SK-N-SH treated with all-trans-retinoic acid at 6 μM for 48 hours (cell line): ENCODE measurements at regions not wholly inside any gene's neighbourhood (a gene's known extent, or its start where the extent isn't known, plus 50 kb on each side); places are given as distances from the start of the nearest gene placed in this dataset.

Source experiments
- ATAC-seq: fragments of 200-7000 bp; cut with Tn5 transposase; 3 replicates; pipeline ENCODE4 v1.9.1; 2020; ENCODE audit warnings: mild to moderate bottlenecking, moderate library complexity
- ARNTL ChIP-seq: fragments of 450-650 bp; formaldehyde crosslinking; IDR thresholded peaks from 2 replicates; pipeline ENCODE4 v1.5.0; 2020; ENCODE audit warnings: low read depth, mild to moderate bottlenecking, moderate library complexity, borderline replicate concordance
- BACH2 ChIP-seq: fragments of 250-450 bp; sonication (Bioruptor Pico); IDR thresholded peaks from 2 replicates; pipeline ENCODE4 v1.9.0; 2021; ENCODE audit warnings: mild to moderate bottlenecking, borderline replicate concordance
- CSDC2 ChIP-seq: fragments of 250-450 bp; sonication (Bioruptor Pico); IDR thresholded peaks from 2 replicates; pipeline ENCODE4 v1.5.0; 2020; ENCODE audit warnings: mild to moderate bottlenecking, moderate library complexity
- ESRRG ChIP-seq: fragments of 250-450 bp; sonication (Bioruptor Pico); IDR thresholded peaks from 2 replicates; pipeline ENCODE4 v1.6.1; 2021; ENCODE audit warnings: mild to moderate bottlenecking
- ISL1 ChIP-seq: fragments of 250-450 bp; sonication (Bioruptor Pico); IDR thresholded peaks from 2 replicates; pipeline ENCODE4 v2.1.2; 2022; ENCODE audit warnings: mild to moderate bottlenecking, moderate library complexity
- OSR1 ChIP-seq: fragments of 250-450 bp; sonication (Bioruptor Pico); IDR thresholded peaks from 2 replicates; pipeline ENCODE4 v1.8.0; 2022; ENCODE audit warnings: moderate library complexity, mild to moderate bottlenecking, inconsistent platforms
- RARB ChIP-seq: fragments of 250-450 bp; sonication (Bioruptor Pico); IDR thresholded peaks from 2 replicates; pipeline ENCODE4 v1.8.0; 2021; ENCODE audit warnings: mild to moderate bottlenecking, moderate library complexity
- SNAI2 ChIP-seq: fragments of 250-450 bp; sonication (Bioruptor Pico); IDR thresholded peaks from 2 replicates; pipeline ENCODE4 v1.5.0; 2020; ENCODE audit warnings: mild to moderate bottlenecking, moderate library complexity
- TCF4 ChIP-seq: fragments of 250-450 bp; sonication (Bioruptor Pico); IDR thresholded peaks from 2 replicates; pipeline ENCODE4 v1.8.0; 2021; ENCODE audit warnings: mild to moderate bottlenecking, moderate library complexity, borderline replicate concordance
- TOX ChIP-seq: fragments of 250-450 bp; sonication (Bioruptor Pico); IDR thresholded peaks from 2 replicates; pipeline ENCODE4 v1.8.0; 2021; ENCODE audit warnings: mild to moderate bottlenecking, moderate library complexity, borderline replicate concordance
- ZC3H10 ChIP-seq: fragments of 250-450 bp; sonication (Bioruptor Pico); IDR thresholded peaks from 2 replicates; pipeline ENCODE4 v1.5.1; 2021; ENCODE audit warnings: mild to moderate bottlenecking, moderate library complexity
- ZFP3 ChIP-seq: fragments of 250-450 bp; sonication (Bioruptor Pico); IDR thresholded peaks from 2 replicates; pipeline ENCODE4 v1.5.0; 2020; ENCODE audit warnings: mild to moderate bottlenecking, moderate library complexity
- ZFP30 ChIP-seq: fragments of 450-650 bp; formaldehyde crosslinking; IDR thresholded peaks from 2 replicates; pipeline ENCODE4 v1.5.0; 2022; ENCODE audit warnings: mild to moderate bottlenecking, moderate library complexity
- ZNF70 ChIP-seq: fragments of 450-650 bp; formaldehyde crosslinking; IDR thresholded peaks from 2 replicates; pipeline ENCODE4 v1.5.0; 2020; ENCODE audit warnings: mild to moderate bottlenecking, moderate library complexity
- TF ChIP-seq, protein P1 (sequence below): fragments of 250-450 bp; sonication (Bioruptor Pico); IDR thresholded peaks from 2 replicates; pipeline ENCODE4 v1.5.1; 2021; ENCODE audit warnings: mild to moderate bottlenecking, moderate library complexity
- TF ChIP-seq, protein P2 (sequence below): fragments of 250-450 bp; sonication (Bioruptor Pico); IDR thresholded peaks from 2 replicates; pipeline ENCODE4 v1.8.0; 2020; ENCODE audit warnings: mild to moderate bottlenecking, moderate library complexity, borderline replicate concordance
- TF ChIP-seq, protein P3 (sequence below): fragments of 250-450 bp; sonication (Bioruptor Pico); IDR thresholded peaks from 2 replicates; pipeline ENCODE4 v1.5.1; 2020; ENCODE audit warnings: low read depth, mild to moderate bottlenecking, moderate library complexity
- TF ChIP-seq, protein P4 (sequence below): fragments of 250-450 bp; sonication (Bioruptor Pico); IDR thresholded peaks from 2 replicates; pipeline ENCODE4 v1.5.0; 2020; ENCODE audit warnings: mild to moderate bottlenecking, moderate library complexity
- TF ChIP-seq, protein P5 (sequence below): fragments of 250-450 bp; sonication (Bioruptor Pico); IDR thresholded peaks from 2 replicates; pipeline ENCODE4 v1.8.0; 2021; ENCODE audit warnings: low read depth, mild to moderate bottlenecking, moderate library complexity, borderline replicate concordance

DNA sequence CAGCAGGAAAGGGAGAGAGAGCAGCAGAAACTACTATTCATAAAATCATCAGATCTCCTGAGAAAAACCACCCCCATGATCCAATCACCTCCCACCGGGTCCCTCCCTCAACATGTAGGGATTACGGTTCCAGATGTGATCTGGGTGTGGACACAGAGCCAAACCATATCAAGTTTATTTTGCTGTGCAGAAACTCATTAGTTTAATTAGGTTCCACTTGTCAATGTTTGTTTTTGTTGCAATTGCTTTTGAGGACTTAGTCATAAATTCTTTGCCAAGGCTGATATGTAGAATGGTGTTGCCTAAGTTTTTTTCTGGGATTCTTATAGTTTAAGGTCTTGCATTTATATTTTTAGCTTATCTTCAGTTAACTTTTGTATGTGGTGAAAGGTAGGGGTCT is 422.0 kb upstream of the HS3ST5 start:
- TF ChIP-seq, protein P1, sequence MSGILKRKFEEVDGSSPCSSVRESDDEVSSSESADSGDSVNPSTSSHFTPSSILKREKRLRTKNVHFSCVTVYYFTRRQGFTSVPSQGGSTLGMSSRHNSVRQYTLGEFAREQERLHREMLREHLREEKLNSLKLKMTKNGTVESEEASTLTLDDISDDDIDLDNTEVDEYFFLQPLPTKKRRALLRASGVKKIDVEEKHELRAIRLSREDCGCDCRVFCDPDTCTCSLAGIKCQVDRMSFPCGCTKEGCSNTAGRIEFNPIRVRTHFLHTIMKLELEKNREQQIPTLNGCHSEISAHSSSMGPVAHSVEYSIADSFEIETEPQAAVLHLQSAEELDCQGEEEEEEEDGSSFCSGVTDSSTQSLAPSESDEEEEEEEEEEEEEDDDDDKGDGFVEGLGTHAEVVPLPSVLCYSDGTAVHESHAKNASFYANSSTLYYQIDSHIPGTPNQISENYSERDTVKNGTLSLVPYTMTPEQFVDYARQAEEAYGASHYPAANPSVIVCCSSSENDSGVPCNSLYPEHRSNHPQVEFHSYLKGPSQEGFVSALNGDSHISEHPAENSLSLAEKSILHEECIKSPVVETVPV, result no peak
- TF ChIP-seq ZFP30 (CRISPR knock-in tag) (no peak), ZFP3 (CRISPR knock-in tag) (no peak), ZC3H10 (no peak), TCF4 (no peak), OSR1 (CRISPR knock-in tag) (no peak), ISL1 (no peak)
- TF ChIP-seq, protein P2, sequence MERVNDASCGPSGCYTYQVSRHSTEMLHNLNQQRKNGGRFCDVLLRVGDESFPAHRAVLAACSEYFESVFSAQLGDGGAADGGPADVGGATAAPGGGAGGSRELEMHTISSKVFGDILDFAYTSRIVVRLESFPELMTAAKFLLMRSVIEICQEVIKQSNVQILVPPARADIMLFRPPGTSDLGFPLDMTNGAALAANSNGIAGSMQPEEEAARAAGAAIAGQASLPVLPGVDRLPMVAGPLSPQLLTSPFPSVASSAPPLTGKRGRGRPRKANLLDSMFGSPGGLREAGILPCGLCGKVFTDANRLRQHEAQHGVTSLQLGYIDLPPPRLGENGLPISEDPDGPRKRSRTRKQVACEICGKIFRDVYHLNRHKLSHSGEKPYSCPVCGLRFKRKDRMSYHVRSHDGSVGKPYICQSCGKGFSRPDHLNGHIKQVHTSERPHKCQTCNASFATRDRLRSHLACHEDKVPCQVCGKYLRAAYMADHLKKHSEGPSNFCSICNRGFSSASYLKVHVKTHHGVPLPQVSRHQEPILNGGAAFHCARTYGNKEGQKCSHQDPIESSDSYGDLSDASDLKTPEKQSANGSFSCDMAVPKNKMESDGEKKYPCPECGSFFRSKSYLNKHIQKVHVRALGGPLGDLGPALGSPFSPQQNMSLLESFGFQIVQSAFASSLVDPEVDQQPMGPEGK, result no peak
- TF ChIP-seq, protein P3, sequence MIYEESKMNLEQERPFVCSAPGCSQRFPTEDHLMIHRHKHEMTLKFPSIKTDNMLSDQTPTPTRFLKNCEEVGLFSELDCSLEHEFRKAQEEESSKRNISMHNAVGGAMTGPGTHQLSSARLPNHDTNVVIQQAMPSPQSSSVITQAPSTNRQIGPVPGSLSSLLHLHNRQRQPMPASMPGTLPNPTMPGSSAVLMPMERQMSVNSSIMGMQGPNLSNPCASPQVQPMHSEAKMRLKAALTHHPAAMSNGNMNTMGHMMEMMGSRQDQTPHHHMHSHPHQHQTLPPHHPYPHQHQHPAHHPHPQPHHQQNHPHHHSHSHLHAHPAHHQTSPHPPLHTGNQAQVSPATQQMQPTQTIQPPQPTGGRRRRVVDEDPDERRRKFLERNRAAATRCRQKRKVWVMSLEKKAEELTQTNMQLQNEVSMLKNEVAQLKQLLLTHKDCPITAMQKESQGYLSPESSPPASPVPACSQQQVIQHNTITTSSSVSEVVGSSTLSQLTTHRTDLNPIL (CRISPR knock-in tag), result no peak
- TF ChIP-seq, protein P4, sequence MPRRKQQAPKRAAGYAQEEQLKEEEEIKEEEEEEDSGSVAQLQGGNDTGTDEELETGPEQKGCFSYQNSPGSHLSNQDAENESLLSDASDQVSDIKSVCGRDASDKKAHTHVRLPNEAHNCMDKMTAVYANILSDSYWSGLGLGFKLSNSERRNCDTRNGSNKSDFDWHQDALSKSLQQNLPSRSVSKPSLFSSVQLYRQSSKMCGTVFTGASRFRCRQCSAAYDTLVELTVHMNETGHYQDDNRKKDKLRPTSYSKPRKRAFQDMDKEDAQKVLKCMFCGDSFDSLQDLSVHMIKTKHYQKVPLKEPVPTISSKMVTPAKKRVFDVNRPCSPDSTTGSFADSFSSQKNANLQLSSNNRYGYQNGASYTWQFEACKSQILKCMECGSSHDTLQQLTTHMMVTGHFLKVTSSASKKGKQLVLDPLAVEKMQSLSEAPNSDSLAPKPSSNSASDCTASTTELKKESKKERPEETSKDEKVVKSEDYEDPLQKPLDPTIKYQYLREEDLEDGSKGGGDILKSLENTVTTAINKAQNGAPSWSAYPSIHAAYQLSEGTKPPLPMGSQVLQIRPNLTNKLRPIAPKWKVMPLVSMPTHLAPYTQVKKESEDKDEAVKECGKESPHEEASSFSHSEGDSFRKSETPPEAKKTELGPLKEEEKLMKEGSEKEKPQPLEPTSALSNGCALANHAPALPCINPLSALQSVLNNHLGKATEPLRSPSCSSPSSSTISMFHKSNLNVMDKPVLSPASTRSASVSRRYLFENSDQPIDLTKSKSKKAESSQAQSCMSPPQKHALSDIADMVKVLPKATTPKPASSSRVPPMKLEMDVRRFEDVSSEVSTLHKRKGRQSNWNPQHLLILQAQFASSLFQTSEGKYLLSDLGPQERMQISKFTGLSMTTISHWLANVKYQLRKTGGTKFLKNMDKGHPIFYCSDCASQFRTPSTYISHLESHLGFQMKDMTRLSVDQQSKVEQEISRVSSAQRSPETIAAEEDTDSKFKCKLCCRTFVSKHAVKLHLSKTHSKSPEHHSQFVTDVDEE (CRISPR knock-in tag), result no peak
- TF ChIP-seq, protein P5, sequence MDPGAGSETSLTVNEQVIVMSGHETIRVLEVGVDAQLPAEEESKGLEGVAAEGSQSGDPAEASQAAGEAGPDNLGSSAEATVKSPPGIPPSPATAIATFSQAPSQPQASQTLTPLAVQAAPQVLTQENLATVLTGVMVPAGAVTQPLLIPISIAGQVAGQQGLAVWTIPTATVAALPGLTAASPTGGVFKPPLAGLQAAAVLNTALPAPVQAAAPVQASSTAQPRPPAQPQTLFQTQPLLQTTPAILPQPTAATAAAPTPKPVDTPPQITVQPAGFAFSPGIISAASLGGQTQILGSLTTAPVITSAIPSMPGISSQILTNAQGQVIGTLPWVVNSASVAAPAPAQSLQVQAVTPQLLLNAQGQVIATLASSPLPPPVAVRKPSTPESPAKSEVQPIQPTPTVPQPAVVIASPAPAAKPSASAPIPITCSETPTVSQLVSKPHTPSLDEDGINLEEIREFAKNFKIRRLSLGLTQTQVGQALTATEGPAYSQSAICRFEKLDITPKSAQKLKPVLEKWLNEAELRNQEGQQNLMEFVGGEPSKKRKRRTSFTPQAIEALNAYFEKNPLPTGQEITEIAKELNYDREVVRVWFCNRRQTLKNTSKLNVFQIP, result no peak

DNA sequence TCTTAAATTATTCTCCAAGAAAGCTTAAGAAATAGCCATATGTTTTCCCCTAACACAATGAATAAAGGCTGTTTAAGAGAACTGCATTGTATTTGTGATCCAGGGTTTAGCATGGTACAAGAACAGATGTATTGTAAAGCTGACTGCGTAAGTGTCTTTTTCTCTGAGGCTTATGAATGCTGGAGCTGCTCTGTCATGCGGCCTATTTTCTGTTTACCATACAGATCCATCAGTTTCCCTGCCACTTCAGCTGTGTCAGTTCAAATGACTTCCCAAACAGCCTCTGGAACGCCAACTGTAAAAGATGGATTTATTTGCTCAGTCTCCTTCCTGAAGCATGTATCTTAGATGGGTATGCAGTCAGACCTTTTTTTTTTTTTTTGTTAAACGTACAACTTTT is 419.3 kb upstream of the HS3ST5 start:
- TF ChIP-seq ZFP3 (CRISPR knock-in tag) (no peak), CSDC2 (CRISPR knock-in tag) (no peak), ISL1 (no peak), RARB (no peak)
- ATAC-seq, result no peak

More for the DNA sequence above, 422.0 kb upstream of the HS3ST5 start:
- no peak for ATAC-seq

DNA sequence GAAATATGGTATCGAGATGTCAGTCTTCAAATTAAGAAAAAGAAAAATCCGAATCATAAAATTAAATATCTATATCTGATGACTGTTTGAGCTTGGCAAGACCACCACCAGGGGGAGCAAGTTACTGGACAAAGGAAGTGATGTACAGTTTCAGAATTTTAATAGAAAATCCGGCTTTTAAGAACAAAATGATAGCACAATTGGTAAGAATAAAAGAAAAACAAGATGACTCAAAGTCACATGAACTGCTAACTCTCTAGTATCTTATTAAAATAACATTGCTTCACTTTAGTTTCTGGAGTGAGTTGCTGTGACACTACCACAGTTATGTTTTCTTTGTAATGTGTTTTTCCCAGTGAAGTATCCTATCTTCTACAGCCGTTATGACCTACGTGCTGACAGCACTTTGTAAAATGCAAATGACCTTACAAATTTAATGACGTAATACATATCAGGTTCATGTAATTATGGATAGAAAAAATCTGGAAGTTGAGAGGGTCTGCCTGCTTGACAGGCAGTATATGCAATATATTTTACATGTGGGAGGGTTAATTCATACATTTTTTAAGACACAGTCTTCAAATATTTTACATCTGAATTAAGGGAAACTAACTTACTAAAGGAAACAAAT is 405.3 kb upstream of the HS3ST5 start:
- ATAC-seq, result no peak
- TF ChIP-seq, protein P2, result no peak
- no peak for TF ChIP-seq ZNF70 (CRISPR knock-in tag)
- no peak for TF ChIP-seq RARB
- no peak for TF ChIP-seq ZFP3 (CRISPR knock-in tag)
- TF ChIP-seq ESRRG (CRISPR knock-in tag), result no peak
- TF ChIP-seq BACH2, result no peak

DNA sequence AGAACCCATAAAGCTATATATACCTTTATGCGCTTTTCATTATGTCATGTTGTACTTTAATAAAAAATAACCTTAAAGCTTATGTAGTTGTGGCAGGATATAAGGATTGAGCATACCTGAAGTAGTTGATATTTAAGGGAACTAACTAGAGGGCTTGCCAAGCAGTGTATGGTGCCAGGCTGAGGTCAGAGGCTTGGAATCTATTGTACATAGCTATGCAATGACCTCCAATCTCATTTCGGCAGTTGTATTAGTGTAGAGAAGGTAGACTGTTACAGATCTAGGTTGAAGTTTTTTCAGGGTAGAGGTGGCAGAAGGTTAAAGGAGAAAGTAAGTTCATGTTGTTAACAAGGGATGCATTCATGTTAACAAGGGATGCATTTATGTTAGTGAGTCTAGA is 397.7 kb upstream of the HS3ST5 start:
- ATAC-seq, result no peak
- TF ChIP-seq, protein P4 (CRISPR knock-in tag), result no peak
- TF ChIP-seq TOX, result no peak
- no peak for TF ChIP-seq ZFP3 (CRISPR knock-in tag)
- TF ChIP-seq OSR1 (CRISPR knock-in tag), result no peak
- no peak for TF ChIP-seq ZC3H10
- no peak for TF ChIP-seq ARNTL (CRISPR knock-in tag)
- no peak for TF ChIP-seq SNAI2 (CRISPR knock-in tag)
